ENCODE measurements at regions not wholly inside any gene's neighbourhood (a gene's known extent, or its start where the extent isn't known, plus 50 kb on each side); places are given as distances from the start of the nearest gene placed in this dataset.
A peak's percentile ranks its signal among the peaks of the same experiment; 100 is the strongest.
"Not testable (repeated sequence)": the region's sequence is repeated elsewhere in the genome, so short reads cannot be mapped to it uniquely, and the experiment has no call there.

GRCh38 chr22:46031066-46031465 is 54.1 kb upstream of the WNT7B start:
- no peak for TF ChIP-seq CTCF (IDR thresholded peaks at IDR 0.05; ENCODE audit: insufficient read depth, low read depth, low read length, missing control alignments)
- DNase-seq (ENCODE audit: low read depth), result no peak
- no peak overlapping the region for H3K4me3 ChIP-seq (ENCODE audit: low read depth, low read length)

- no peak for TF ChIP-seq CTCF (IDR thresholded peaks at IDR 0.05; ENCODE audit: insufficient read depth, low read depth, low read length, missing control alignments)
- no peak overlapping the region for H3K4me3 ChIP-seq (ENCODE audit: low read depth, low read length)
- DNase-seq (ENCODE audit: low read depth), result no peak
Measured at GRCh38 chr22:46031557-46031956, 54.6 kb upstream of the WNT7B start.

- TF ChIP-seq CTCF (IDR thresholded peaks at IDR 0.05; ENCODE audit: insufficient read depth, low read depth, low read length, missing control alignments), result no peak
- DNase-seq (ENCODE audit: low read depth), result no peak
- H3K4me3 ChIP-seq (ENCODE audit: low read depth, low read length), result no peak overlapping the region
Measured at GRCh38 chr22:46031965-46032851, 55.2 kb upstream of the WNT7B start.

- H3K4me3 ChIP-seq (ENCODE audit: low read depth, low read length), result no peak overlapping the region
- TF ChIP-seq CTCF (IDR thresholded peaks at IDR 0.05; ENCODE audit: insufficient read depth, low read depth, low read length, missing control alignments), result no peak
- DNase-seq (ENCODE audit: low read depth), result no peak
Measured at GRCh38 chr22:46033256-46034200, 56.6 kb upstream of the WNT7B start.

GRCh38 chr22:46034480-46034879 is 57.5 kb upstream of the WNT7B start:
- DNase-seq (ENCODE audit: low read depth); H3K4me3 ChIP-seq (ENCODE audit: low read depth, low read length): not testable (repeated sequence)

GRCh38 chr22:46035380-46035741 is 58.4 kb upstream of the WNT7B start:
- no peak for DNase-seq (ENCODE audit: low read depth)

More at GRCh38 chr22:46035380-46035741, 58.4 kb upstream of the WNT7B start:
- H3K4me3 ChIP-seq (ENCODE audit: low read depth, low read length), result peak overlapping the region; percentile 80
- no peak for TF ChIP-seq CTCF (IDR thresholded peaks at IDR 0.05; ENCODE audit: insufficient read depth, low read depth, low read length, missing control alignments)
